Immature natural killer cell (primary cell): ENCODE measurements at regions not wholly inside any gene's neighbourhood (a gene's known extent, or its start where the extent isn't known, plus 50 kb on each side); places are given as distances from the start of the nearest gene placed in this dataset.

ENCODE experiments used
- DNase-seq, 3 donors: peaks; one replicate each; pipeline ENCODE4 v3.0.0; 2022; ENCODE audit warnings: mixed read lengths in 1 of 3
- H3K27ac Mint-ChIP-seq, 6 donors: one replicate each; pipeline ENCODE4 v1.8.0; 2020; ENCODE audit warnings: mixed read lengths in 6 of 6, mild to moderate bottlenecking in 5 of 6, inconsistent platforms in 4 of 6, moderate library complexity in 3 of 6
- H3K27me3 Mint-ChIP-seq, 3 donors: one replicate each; pipeline ENCODE4 v1.8.0; 2020 to 2021; ENCODE audit warnings: low read depth in 3 of 3, mild to moderate bottlenecking in 3 of 3, mixed read lengths in 3 of 3, moderate library complexity in 3 of 3, inconsistent platforms in 1 of 3
- H3K36me3 Mint-ChIP-seq, 3 donors: one replicate each; pipeline ENCODE4 v1.8.0; 2020; ENCODE audit warnings: mixed read lengths in 3 of 3, inconsistent platforms in 2 of 3, mild to moderate bottlenecking in 2 of 3
- H3K4me1 Mint-ChIP-seq, 2 donors: one replicate each; pipeline ENCODE4 v1.8.0; 2020; ENCODE audit warnings: inconsistent platforms in 2 of 2, mild to moderate bottlenecking in 2 of 2, mixed read lengths in 2 of 2, moderate library complexity in 1 of 2
- H3K4me3 Mint-ChIP-seq, 5 donors: one replicate each; pipeline ENCODE4 v1.8.0; 2020; ENCODE audit warnings: mild to moderate bottlenecking in 5 of 5, mixed read lengths in 5 of 5, inconsistent platforms in 3 of 5, moderate library complexity in 3 of 5
- H3K9me3 Mint-ChIP-seq, 6 donors: one replicate each; pipeline ENCODE4 v1.8.0; 2020; ENCODE audit warnings: mild to moderate bottlenecking in 6 of 6, mixed read lengths in 6 of 6, inconsistent platforms in 4 of 6, moderate library complexity in 3 of 6

- Mint-ChIP-seq H3K27ac (no peak overlapping the region), H3K9me3 (peaks cover 4 to 63% (median 19%) of the 10 kb centered on the region in 6 donors), H3K4me1 (no peaks in the 10 kb centered on the region), H3K36me3 (peaks cover 0 to 4% (median 0%) of the 10 kb centered on the region in 3 donors), H3K4me3 (no peak overlapping the region), H3K27me3 (peaks cover 0 to 2% (median 0%) of the 10 kb centered on the region in 3 donors)
- DNase-seq = no peak
Measured at GRCh38 chr3:86175593-86176444, 815.1 kb downstream of the VGLL3 start.

GRCh38 chr3:86175051-86175536 lies 815.9 kb downstream of the VGLL3 start:
- Mint-ChIP-seq H3K27me3 (peaks cover 0 to 2% (median 0%) of the 10 kb centered on the region in 3 donors), H3K9me3 (peaks cover 4 to 56% (median 18%) of the 10 kb centered on the region in 6 donors), H3K27ac (no peak overlapping the region), H3K4me3 (no peak overlapping the region), H3K36me3 (peaks cover 0 to 4% (median 0%) of the 10 kb centered on the region in 3 donors), H3K4me1 (no peaks in the 10 kb centered on the region)
- no peak for DNase-seq

GRCh38 chr3:86173401-86173800 lies 817.5 kb downstream of the VGLL3 start:
- Mint-ChIP-seq H3K9me3 (peaks cover 4 to 49% (median 20%) of the 10 kb centered on the region in 6 donors), H3K27me3 (peaks cover 0 to 2% (median 0%) of the 10 kb centered on the region in 3 donors), H3K36me3 (peaks cover 0 to 4% (median 0%) of the 10 kb centered on the region in 3 donors), H3K4me3 (no peak overlapping the region), H3K4me1 (no peaks in the 10 kb centered on the region), H3K27ac (no peak overlapping the region)
- no peak for DNase-seq

GRCh38 chr3:86168512-86168911 lies 822.4 kb downstream of the VGLL3 start:
- Mint-ChIP-seq H3K36me3 (peaks cover 0 to 3% (median 0%) of the 10 kb centered on the region in 3 donors), H3K4me1 (no peaks in the 10 kb centered on the region), H3K9me3 (peaks cover 8 to 29% (median 14%) of the 10 kb centered on the region in 6 donors), H3K27ac (no peak overlapping the region), H3K27me3 (no peaks in the 10 kb centered on the region), H3K4me3 (no peak overlapping the region)
- DNase-seq = no peak

GRCh38 chr3:86162521-86162920 lies 828.4 kb downstream of the VGLL3 start:
- no peaks in the 10 kb centered on the region for H3K36me3 Mint-ChIP-seq

GRCh38 chr3:86161493-86161892 lies 829.5 kb downstream of the VGLL3 start:
- Mint-ChIP-seq H3K36me3 (no peaks in the 10 kb centered on the region), H3K27me3 (no peaks in the 10 kb centered on the region)

More at GRCh38 chr3:86162521-86162920, 828.4 kb downstream of the VGLL3 start:
- H3K27me3 Mint-ChIP-seq = no peaks in the 10 kb centered on the region
- no peaks in the 10 kb centered on the region for H3K4me1 Mint-ChIP-seq
- H3K27ac Mint-ChIP-seq = no peak overlapping the region
- H3K9me3 Mint-ChIP-seq = peaks cover 2 to 27% (median 20%) of the 10 kb centered on the region in 6 donors
- no peak for DNase-seq
- no peak overlapping the region for H3K4me3 Mint-ChIP-seq

GRCh38 chr3:86152620-86153019 lies 838.3 kb downstream of the VGLL3 start:
- H3K4me1 Mint-ChIP-seq = no peaks in the 10 kb centered on the region
- no peak for DNase-seq
- no peak overlapping the region for H3K27ac Mint-ChIP-seq

More at GRCh38 chr3:86161493-86161892, 829.5 kb downstream of the VGLL3 start:
- H3K9me3 Mint-ChIP-seq = peaks cover 8 to 38% (median 20%) of the 10 kb centered on the region in 6 donors
- H3K27ac Mint-ChIP-seq = no peak overlapping the region
- no peaks in the 10 kb centered on the region for H3K4me1 Mint-ChIP-seq
- DNase-seq = no peak
- H3K4me3 Mint-ChIP-seq = no peak overlapping the region

GRCh38 chr3:86149054-86149453 lies 841.9 kb downstream of the VGLL3 start:
- no peak overlapping the region for H3K4me3 Mint-ChIP-seq
- H3K4me1 Mint-ChIP-seq = no peaks in the 10 kb centered on the region
- H3K9me3 Mint-ChIP-seq = peaks cover 14 to 58% (median 21%) of the 10 kb centered on the region in 6 donors
- H3K36me3 Mint-ChIP-seq = no peaks in the 10 kb centered on the region
- H3K27me3 Mint-ChIP-seq = no peaks in the 10 kb centered on the region
- no peak overlapping the region for H3K27ac Mint-ChIP-seq
- no peak for DNase-seq

More at GRCh38 chr3:86152620-86153019, 838.3 kb downstream of the VGLL3 start:
- no peak overlapping the region for H3K4me3 Mint-ChIP-seq
- H3K9me3 Mint-ChIP-seq = peaks cover 16 to 51% (median 28%) of the 10 kb centered on the region in 6 donors
- H3K27me3 Mint-ChIP-seq = no peaks in the 10 kb centered on the region
- no peaks in the 10 kb centered on the region for H3K36me3 Mint-ChIP-seq

- H3K27me3 Mint-ChIP-seq = peaks cover 0 to 2% (median 0%) of the 10 kb centered on the region in 3 donors
- H3K27ac Mint-ChIP-seq = no peak overlapping the region
- no peak for DNase-seq
- no peaks in the 10 kb centered on the region for H3K4me1 Mint-ChIP-seq
- H3K36me3 Mint-ChIP-seq = no peaks in the 10 kb centered on the region
- no peak overlapping the region for H3K4me3 Mint-ChIP-seq
- peaks cover 12 to 57% (median 19%) of the 10 kb centered on the region in 6 donors for H3K9me3 Mint-ChIP-seq
Measured at GRCh38 chr3:86147119-86147518, 843.8 kb downstream of the VGLL3 start.

GRCh38 chr3:86126552-86126951 lies 864.4 kb downstream of the VGLL3 start:
- H3K4me1 Mint-ChIP-seq = no peaks in the 10 kb centered on the region
- no peak for DNase-seq
- peaks cover 14 to 44% (median 25%) of the 10 kb centered on the region in 6 donors for H3K9me3 Mint-ChIP-seq
- no peaks in the 10 kb centered on the region for H3K36me3 Mint-ChIP-seq
- peaks cover 0 to 6% (median 0%) of the 10 kb centered on the region in 3 donors for H3K27me3 Mint-ChIP-seq
- no peak overlapping the region for H3K27ac Mint-ChIP-seq
- H3K4me3 Mint-ChIP-seq = no peak overlapping the region
